ENCODE measurements at regions not wholly inside any gene's neighbourhood (a gene's known extent, or its start where the extent isn't known, plus 50 kb on each side); places are given as distances from the start of the nearest gene placed in this dataset.
"Not testable (repeated sequence)": the region's sequence is repeated elsewhere in the genome, so short reads cannot be mapped to it uniquely, and the experiment has no call there.

- not testable (repeated sequence) for TF ChIP-seq POLR2A, CTCF (IDR thresholded peaks at IDR 0.05)
Measured at GRCh38 chrY:9270351-9270750, 66.9 kb upstream of the TSPY4 start.

Measured in right lobe of liver (tissue), 4 donors.